Right kidney (tissue), 1 donor: ENCODE measurements at regions not wholly inside any gene's neighbourhood (a gene's known extent, or its start where the extent isn't known, plus 50 kb on each side); places are given as distances from the start of the nearest gene placed in this dataset.

Experiments
- DNase-seq: peaks from one replicate; pipeline ENCODE4 v3.0.0-alpha.2; 2016

DNA sequence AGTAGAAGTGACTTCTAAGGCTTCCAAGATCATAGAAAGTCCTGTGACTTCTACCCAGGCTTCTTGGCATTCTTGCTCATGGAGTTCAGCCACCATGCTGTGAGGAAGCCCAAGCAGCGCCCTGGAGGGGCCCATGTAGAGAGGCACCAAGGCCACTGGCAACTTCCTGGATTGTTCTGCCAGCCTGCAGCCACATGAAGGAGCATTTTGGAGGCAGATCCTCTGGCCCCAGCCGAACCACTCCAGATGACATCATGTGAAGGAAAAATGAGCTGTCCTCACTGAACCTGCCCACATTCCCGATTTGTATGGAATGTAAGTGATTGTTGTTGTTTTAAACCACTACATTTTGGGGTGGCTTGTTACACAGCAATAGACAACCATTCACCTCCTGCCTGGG lies 51.5 kb upstream of the MNX1 start:
- DNase-seq = no peak

DNA sequence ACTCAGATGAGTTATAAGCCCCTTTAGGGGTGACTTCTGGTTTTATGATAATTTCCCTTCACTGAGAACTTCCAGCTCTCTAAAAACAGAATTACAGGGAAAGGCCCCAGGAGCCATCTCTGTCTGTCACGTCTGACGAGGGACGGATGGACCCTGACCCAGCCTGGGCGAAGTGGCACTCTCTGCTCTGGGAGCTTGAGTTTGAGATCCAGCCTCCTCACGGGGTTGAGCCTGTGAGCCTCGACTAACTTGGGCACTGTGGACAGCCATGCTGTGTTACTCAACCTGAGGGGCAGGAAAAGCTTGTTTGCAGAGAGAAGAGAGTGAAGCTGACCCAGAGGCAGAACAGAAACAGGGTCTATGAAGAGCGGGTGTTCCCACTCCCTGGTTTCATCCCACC lies 54.6 kb upstream of the MNX1 start:
- DNase-seq = no peak

DNA sequence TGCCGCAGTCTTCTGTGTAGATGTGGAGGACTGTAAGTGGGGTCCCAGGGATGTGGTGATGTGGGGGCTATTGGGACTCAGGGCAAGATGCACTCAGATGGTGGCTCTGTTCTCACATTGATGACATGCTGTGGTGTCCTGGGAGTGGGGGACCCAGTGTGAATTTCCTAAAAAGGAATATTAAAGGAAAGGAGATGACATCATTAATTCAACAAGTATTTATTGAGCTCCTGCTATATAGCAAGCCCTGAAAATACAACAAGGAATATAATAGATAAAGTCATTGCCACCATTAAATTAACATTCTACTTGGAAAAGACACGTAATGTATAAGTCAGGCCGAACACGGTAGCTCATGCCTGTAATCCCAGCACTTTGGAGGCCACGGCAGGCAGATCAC lies 61.9 kb upstream of the MNX1 start:
- no peak for DNase-seq

DNA sequence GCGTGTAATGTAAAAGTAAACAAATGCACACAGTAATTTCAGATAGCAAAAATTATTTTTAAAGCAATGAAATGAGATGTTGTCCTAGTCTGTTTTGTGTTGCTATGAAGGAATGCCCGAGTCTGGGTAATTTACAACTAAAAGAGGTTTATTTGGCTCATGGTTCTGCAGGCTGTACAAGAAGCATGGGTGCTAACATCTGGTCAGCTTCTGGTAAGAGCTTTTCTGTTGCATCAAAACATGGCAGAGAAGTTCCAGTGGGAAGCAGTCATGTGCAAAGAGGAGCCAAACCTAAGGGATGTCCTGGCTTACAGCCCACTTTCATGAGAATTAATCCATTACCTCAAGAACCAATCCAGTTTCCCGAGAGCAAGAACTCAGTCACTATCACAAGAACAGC lies 62.9 kb upstream of the MNX1 start:
- DNase-seq = no peak

DNA sequence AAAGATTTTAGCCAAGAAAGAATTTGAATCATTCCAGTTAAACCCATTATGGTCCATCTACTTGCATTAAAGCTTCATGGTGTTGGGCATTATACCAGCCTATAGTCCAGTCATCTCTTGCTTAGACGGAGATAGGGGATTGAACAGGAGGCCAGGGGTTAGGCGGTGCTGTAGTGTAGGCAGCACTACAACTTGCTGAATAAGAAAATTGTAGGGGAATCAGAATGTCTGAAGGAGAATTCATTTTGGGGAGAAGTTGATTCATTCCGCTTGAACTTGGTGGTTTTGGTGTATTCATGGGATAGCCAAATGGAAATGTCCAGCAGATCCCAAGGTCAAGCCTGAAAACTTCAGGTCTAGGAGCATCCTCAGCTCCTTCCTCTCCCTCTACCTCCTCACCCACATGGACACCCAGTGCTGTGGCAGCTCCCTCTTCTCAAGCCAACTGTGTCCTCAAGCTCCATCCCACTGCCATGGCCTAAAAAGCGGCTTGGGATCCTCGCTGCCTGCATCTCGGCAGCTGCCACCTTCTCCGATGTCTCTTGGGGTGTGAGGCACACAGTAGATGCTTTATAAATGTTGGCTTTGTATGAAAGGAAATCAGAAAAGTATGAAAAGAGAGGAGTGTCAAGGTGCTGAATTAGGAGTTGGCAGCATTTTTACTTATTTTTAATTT lies 63.6 kb upstream of the MNX1 start:
- no peak for DNase-seq

DNA sequence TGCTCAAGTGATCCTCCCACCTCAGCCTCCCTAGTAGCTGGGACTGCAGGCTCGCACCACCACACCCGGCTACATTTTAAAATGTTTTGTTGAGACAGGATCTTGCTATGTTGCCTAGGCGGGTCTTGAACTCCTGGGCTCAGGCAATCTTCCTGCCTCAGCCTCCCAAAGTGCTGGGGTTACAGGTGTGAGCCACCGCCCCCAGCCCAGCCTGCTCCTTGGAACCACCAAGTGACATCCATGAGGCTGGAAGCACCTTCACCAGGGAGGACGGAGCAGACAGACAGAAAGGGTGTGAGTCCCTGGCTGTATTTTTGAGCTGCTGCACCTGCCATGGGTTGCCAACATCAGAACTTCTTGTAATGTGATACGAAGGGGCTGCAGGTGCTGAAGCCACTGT lies 62.3 kb upstream of the UBE3C start:
- no peak for DNase-seq

DNA sequence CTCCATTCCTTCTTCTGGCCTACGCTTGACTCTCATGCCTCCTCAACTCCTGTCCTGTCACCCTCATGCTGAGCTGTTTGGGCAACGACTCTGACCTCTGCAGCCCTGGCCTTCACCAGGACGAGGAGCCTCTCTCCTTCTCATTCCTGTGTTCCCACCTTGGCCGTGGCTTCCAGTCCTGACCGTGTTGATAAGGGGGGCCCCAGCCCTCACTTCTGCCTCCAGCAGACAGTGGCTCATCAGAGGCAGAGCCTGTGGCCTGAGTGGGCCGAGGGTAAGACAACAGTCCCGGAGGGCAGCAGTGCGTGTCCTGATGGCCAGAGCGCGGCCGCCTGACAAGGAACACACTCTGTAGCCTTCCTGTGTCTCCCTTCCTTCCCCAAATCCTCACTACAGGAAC lies 61.7 kb upstream of the UBE3C start:
- no peak for DNase-seq

DNA sequence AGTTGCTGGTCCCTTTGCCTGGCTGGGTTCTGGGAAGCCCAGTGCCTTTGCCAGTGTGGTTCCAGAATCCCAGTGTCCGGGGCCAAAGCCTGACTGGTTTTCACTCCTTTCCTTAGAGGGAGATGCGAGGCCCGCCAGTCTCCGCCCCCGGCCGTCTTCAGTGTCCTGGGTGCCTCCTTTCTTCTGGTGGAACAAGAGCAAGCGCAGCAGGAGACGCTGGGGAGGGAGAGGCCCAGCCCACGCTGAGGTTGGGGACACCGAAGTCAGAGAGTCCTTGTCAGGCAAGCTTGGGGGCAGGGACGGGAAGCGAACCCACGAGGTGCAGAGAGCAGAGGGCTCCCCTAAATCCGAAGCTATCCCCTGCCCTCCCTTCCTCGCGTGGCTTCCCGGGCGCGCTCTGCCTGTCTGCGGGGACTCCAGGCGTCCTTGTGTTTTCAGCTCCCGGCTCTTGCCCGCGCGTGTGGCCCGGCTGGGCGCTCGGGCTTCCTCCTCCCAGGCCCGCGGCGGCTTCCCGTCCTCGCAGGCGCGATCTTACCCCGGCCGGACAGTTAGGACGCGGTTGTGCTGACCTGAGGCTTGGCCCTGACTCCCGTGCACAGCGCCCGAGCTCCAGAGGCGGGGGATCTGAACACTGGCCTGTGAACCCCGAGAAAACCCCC lies 60.6 kb upstream of the UBE3C start:
- peak; percentile 35 for DNase-seq

DNA sequence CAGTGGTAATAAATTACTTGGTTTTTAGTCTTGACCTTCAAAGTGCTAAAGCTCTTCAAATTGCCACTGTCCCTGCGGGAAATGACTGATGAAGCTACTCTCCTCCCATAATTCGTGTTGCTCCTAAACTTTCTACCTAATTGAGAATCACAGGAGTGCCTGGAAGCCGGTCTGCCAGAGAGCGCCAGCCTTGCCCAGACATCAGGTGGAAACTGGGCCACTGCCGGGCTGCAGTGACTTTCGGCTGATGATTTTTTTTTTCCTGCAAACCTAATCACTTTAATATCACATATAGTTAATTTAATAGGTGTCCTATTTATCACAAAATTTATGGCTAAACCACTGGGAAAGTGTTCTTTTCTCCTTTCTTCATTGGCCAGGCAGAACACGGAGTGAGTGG lies 59.6 kb upstream of the UBE3C start:
- DNase-seq = no peak

DNA sequence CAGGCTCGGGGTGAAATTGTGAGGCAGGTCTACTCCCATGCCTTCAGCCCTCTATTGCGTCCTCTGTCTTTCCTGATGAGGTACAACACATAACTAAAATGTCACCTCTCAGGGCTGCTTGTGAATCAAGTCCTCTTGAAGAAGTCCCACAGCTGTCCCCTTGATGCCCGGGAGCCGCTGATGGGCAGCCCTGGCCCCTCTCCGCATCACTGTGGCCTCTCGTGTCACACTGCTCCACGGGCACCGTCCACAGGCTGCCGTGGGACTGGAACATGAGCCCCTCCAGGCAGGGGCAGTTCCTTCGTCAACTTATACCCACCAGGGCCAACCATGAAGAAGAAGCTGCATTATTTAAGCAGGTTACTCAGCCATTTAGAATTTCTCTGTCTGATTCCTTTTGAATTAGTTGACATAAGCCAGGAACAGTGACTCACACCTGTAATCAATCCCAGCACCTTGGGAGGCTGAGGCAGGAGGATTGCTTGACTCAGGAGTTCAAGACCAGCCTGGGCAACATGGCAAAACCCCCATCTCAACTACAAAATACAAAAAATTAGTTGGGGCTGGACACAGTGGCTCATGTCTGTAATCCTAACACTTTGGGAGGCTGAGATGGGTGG lies 58.5 kb upstream of the UBE3C start:
- no peak for DNase-seq

DNA sequence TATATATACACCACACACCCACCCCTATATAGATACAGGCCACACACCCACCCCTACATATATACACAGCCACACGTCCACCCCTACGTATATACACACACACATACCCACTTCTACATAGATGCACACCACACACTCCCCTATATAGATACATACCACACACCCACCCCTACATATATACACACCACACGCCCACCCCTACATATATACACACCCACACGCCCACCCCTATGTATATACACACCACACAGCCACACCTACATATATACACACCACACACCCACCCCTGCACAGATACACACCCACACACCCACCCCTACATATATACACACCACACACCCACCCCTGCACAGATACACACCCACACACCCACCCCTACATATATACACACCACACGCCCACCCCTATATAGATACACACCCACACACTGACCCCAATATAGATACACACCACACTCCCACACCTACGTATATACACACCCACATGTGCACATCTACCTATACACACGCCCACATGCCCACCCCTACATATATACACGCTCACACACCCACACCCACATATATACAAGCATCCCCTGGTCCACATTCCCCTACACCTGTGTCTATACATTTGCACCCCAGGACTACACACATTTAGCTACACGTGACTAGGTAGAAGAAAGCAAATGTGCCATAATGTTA lies 52.1 kb upstream of the UBE3C start:
- no peak for DNase-seq

DNA sequence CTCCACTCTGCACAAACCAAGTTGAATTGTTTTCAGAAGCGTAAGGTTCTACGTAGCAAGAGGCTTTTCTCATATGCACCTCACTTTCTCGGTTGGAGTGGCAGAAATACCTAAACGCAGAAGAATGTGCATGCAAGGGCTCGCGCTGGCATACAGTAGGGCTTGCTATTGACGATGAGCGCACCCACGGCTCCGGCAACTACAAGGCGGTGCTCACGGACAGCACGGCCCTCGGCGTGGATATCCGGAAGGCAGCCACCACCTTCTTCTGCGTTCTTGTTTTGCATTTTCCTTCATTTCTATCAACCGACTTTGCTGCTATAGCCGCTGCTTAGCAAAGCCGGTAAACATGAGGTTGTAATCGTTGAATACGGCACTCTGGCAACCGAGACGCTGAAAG lies 51.1 kb upstream of the UBE3C start:
- DNase-seq = no peak

DNA sequence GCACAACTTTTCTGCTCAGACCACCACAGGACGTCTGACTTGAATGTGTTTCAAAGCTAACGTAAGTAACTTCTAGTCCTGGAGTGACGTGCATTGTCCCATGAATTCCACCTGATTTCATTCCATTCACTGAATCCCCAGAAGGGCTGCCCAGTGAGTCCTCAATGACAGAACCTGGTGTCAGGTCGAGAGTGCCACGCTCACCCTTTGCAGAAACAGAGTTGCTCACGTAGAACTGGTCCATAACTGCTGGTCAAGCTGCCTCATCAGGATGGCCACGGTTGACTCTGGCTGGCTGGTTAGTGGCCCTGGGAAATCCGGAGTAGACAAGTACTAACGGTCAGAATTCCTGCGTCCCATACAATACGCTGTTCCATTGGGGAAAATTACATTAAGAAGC lies 50.6 kb upstream of the UBE3C start:
- no peak for DNase-seq
